HG03159 (cell line): ENCODE measurements at regions not wholly inside any gene's neighbourhood (a gene's known extent, or its start where the extent isn't known, plus 50 kb on each side); places are given as distances from the start of the nearest gene placed in this dataset.

ENCODE experiments used
- ATAC-seq: cut with Tn5 transposase; IDR thresholded peaks from one replicate; pipeline ENCODE4 v1.9.1; 2021; ENCODE audit warnings: mild to moderate bottlenecking, moderate library complexity; ENCODE audit not compliant: unreplicated experiment

DNA sequence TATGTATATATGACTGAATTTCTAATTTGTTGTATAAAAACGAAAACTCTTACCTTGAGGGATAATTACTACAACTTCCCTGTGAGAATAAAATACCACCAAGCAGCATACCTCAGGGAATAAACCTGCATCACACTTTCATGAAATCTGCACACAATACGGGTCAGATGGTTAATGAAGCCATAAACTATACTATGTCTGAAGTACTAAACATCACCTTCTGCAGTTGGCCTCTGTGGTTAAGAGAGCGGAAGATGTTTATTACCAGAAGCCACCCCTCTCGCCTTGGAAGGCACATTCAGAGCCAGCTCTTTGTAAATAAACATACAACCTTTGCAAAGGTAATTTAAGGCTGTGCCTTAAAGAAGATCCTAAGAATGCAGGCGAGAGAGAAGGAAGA, 462.1 kb upstream of the NR2F2 start:
- no peak for ATAC-seq

- no peak for ATAC-seq
Measured at GRCh38 chr15:95868970-95869369, 461.5 kb upstream of the NR2F2 start.

GRCh38 chr15:95869920-95870319, 460.6 kb upstream of the NR2F2 start:
- no peak for ATAC-seq

- ATAC-seq, result no peak
Measured at GRCh38 chr15:95872366-95872771, 458.1 kb upstream of the NR2F2 start.

- no peak for ATAC-seq
Measured at GRCh38 chr15:95874637-95875036, 455.9 kb upstream of the NR2F2 start.

- no peak for ATAC-seq
Measured at GRCh38 chr15:95875121-95875643, 455.3 kb upstream of the NR2F2 start.

GRCh38 chr15:95880031-95880570, 450.4 kb upstream of the NR2F2 start:
- ATAC-seq, result no peak

DNA sequence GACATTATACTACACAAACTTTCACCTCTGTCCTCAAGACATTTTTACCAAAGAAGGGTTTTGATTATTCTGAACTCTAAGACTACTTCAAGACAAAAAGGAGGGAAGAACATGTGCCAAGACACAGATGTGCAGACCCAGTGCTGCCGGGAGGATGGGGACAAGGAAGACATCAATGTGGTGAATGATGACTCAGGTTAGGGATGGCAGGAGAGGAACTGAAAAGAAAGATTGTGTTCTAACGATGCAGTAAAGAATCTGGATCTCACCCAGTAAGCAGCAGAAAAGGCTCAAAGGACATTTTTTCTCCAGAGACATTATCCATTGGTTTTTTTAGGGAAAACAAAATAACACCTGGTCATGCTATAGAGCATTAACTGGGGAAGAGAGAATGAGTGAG, 449.9 kb upstream of the NR2F2 start:
- ATAC-seq, result no peak

- ATAC-seq, result no peak
Measured at GRCh38 chr15:95883064-95883463, 447.4 kb upstream of the NR2F2 start.

- ATAC-seq, result no peak
Measured at GRCh38 chr15:95884276-95884675, 446.2 kb upstream of the NR2F2 start.

DNA sequence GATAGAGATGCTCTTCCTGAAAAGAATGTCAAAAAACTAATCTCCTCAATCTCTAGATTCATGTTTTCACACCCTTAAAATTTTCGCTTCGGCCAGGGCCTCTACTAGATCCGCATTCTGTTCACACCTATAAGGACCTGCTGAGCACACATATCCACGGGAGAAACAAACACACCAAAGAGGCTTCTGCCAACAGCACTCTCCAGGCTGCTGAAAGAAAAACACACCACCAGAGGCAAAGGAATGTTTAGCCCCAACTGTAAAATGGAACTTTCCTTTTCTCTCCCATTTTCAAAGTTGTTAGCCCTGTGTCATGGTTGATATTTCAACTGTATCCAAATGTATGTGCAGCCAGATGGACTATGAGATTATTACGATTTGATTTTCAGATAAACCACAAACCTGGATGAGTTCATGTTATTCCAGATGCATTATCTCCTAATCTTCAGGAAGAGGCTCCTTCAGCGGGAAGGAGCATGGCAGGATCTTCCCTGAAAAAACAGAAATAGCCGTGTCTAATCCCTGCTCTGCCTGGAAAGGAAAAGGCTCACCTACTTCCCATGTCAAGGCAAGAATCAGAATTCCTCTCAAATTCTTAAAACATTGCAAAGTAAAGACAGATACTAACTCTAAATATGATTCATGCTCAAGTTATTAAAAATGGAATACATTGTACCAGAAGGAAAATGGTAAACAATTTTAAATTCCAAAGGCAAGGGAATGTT, 442.7 kb upstream of the NR2F2 start:
- no peak for ATAC-seq

DNA sequence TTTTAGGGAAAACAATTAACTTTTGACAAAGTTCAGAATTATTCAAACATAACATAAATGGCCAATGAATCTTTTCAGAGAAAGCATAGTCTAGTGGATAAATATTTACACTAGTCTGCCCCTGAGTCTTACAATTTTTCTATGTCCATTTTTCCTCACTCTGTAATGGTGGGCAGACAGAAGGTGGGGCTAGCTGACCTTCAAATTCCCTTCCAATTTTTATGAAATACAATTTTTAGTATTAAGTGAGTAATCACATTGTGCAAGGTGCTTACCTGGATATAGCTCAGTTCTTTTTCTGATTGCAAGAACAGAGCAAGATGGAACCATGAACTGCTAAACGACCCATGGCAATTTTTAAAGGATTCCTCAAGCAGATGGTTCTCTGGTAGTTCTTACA, 441.7 kb upstream of the NR2F2 start:
- no peak for ATAC-seq

GRCh38 chr15:95894407-95894956, 436.0 kb upstream of the NR2F2 start:
- ATAC-seq, result no peak

DNA sequence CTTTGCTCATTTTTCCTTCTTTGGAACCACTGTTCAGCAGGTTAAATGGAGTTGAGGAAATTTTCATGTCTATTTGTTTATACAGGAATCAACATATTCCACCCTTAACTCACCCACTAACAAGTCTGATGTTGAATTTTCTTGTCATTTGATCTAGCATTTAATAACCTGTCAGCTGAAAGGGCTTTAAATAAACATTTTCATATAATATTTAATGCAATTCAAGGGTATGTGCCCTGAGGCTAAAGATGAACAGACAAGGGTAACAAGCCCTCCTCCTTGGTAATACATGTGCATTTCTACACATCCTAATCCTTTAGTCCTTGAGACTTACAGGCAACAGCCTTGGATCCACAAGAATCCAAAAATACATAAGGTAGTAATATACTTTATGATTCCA, 435.0 kb upstream of the NR2F2 start:
- no peak for ATAC-seq

GRCh38 chr15:95897651-95898050, 432.8 kb upstream of the NR2F2 start:
- no peak for ATAC-seq

DNA sequence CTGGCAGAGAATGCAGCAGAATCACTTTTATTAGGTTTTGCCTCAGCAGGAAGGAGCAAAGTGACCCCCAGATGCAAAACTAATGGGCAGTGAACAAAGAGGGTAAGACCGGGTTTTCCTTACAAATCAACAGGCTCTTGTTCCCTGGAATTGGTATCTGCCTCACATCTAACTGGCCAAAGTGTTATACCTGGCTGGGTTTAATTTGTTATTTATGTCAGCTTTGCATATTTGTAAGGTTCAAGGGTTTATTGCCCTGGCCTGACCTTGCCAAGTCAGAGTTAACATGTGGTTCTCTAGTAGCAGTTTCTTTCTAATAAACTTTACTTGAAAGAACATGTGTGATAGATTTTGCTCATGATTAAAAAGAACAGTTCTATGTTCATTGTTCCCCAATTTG, 431.7 kb upstream of the NR2F2 start:
- no peak for ATAC-seq

DNA sequence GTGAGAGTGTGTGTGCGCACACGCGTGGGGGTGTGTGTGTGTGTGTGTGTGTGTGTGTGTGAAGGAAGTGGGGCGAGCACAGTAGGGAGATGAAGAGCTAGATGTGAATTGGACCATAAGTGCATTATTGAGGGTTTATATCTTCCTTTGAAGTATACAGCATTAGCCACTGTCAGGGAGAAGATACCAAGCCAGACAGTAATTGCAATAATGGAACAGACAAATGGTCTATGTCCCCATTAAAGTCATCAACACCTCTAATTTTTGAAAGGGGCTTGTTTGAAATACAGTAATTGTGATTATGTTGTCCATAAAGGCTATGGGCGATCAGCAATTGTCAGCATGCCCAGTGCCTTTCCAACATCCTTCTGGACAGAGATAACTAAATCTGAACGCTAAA, 429.2 kb upstream of the NR2F2 start:
- ATAC-seq, result no peak

GRCh38 chr15:95902606-95903005, 427.9 kb upstream of the NR2F2 start:
- ATAC-seq, result no peak

DNA sequence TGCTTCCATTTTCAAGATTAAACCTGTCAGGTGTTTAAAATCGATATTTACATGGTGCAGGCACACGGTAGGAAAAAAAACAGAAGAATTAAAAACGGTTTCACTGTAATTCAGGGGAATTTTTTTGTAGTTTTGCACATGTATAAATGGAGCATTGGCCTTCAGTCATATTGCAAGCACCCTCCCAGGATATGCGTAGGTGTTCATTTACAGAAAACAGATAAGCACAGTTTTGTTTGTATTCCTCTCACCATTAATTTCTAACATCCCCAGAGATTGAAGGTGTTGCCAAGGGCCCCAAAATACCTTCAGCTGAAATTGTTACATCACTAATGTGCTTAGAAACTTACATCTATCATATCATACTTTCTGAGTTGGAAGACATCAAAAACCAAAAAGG, 427.1 kb upstream of the NR2F2 start:
- ATAC-seq, result no peak

- no peak for ATAC-seq
Measured at GRCh38 chr15:95910643-95911212, 419.8 kb upstream of the NR2F2 start.

GRCh38 chr15:95911570-95912279, 418.8 kb upstream of the NR2F2 start:
- no peak for ATAC-seq

GRCh38 chr15:95912280-95912625, 418.2 kb upstream of the NR2F2 start:
- ATAC-seq, result no peak
